ENCODE measurements at regions not wholly inside any gene's neighbourhood (a gene's known extent, or its start where the extent isn't known, plus 50 kb on each side); places are given as distances from the start of the nearest gene placed in this dataset.

DNA sequence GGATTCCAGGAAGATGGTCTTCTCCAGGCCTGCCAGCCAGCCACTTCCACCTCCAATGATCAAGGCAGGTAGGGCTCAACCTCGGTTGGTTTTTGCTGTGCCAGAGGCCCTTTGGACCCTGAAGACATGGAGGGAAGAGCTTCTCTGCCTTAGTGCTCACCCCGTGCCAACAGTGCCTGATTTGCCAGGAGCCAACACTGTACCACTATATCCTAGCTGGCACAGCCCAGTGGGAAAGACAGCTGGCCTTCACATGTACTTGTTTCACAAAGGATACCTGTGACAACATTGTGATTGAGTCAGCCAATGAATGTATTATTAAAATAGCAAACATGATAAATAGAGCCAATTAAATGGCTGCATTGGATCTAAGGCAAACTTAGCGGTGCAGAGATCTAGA is 51.9 kb upstream of the PRPS1 start:
- no peaks in the 10 kb centered on the region for H3K79me1 ChIP-seq (ENCODE audit: low read depth in 1 of 2, low read length in 2 of 2)
- H3K4me2 ChIP-seq (ENCODE audit: low read depth, low read length): no peak overlapping the region
- 0 out of 2 replicates have a peak overlapping the region, but pooled peaks have one; percentile 24 for H3K4ac ChIP-seq (ENCODE audit: low read depth, low read length)
- H3K18ac ChIP-seq (ENCODE audit: low read depth, low read length): peak overlapping the region; percentile 26; the same call in 1 of the 2 replicates
- no TSS peak for BruUV-seq (replicated peaks)
- intact Hi-C loops (cut with micrococcal nuclease): no loop called here
- H2BK5ac ChIP-seq (ENCODE audit: low read depth, low read length, poor library complexity, severe bottlenecking): no peak overlapping the region
- no peak overlapping the region; the same call in 1 of the 2 replicates for H4K5ac ChIP-seq (ENCODE audit: low read depth, low read length)
- TF ChIP-seq NFE2L2 (IDR thresholded peaks at IDR 0.05; ENCODE audit: low read depth, low read length): no peak
- H2BK15ac ChIP-seq (ENCODE audit: low read depth, low read length): no peak overlapping the region
- H3K23ac ChIP-seq (ENCODE audit: low read depth, low read length): no peak overlapping the region
- H3K36me3 ChIP-seq (ENCODE audit: control insufficient read depth, insufficient read depth, low read length): no peaks in the 10 kb centered on the region
- H3K27me3 ChIP-seq (ENCODE audit: control insufficient read depth, insufficient read depth, low read length): peaks cover 2% of the 10 kb centered on the region; the same call in 1 of the 2 replicates
- no peak overlapping the region for H3K4me3 ChIP-seq (ENCODE audit: insufficient read depth, low read depth, low read length)
- POLR2A ChIA-PET (ENCODE audit: unreplicated experiment): no interaction called here
- no peak overlapping the region; the same call in 1 of the 2 replicates for H3K14ac ChIP-seq (replicated peaks; ENCODE audit: low read depth, low read length)
- H4K8ac ChIP-seq (ENCODE audit: low read depth in 2 of 2, low read length in 2 of 2): 0 out of 4 replicates have a peak overlapping the region, but pooled peaks of 1 of the 2 experiments have one; percentile 18
- H2AK9ac ChIP-seq (replicated peaks; ENCODE audit: low read depth, low read length, poor library complexity): no peak overlapping the region
- ATAC-seq (ENCODE audit: low read depth): no peak
- in situ Hi-C loops (cut with MboI; ENCODE audit: low sequenced_read_pairs): no loop called here
- CTCF ChIA-PET: no interaction called here
- DNase-seq: no peak
- H4K20me1 ChIP-seq (ENCODE audit: insufficient read depth, low read length): peaks cover 3% of the 10 kb centered on the region; the same call in 1 of the 2 replicates
- peak overlapping the region; percentile 6 for H2BK120ac ChIP-seq (ENCODE audit: low read depth, low read length)
- no CpG with 5 or more reads among the region's 3 CpGs for WGBS, 2 experiments (ENCODE audit: extremely low coverage in 2 of 2, insufficient read length in 1 of 2)
- H4K91ac ChIP-seq (ENCODE audit: insufficient read depth, low read depth, low read length): no peak overlapping the region
- peaks cover 15% of the 10 kb centered on the region for H3K4me1 ChIP-seq (ENCODE audit: control insufficient read depth, insufficient read depth, low read length)
- peak overlapping the region; percentile 56; the same call in 1 of the 2 replicates for H2BK20ac ChIP-seq (ENCODE audit: low read depth, low read length)
- H3K9me3 ChIP-seq (ENCODE audit: control insufficient read depth, insufficient read depth, low read length): peaks cover 3% of the 10 kb centered on the region; the same call in 1 of the 2 replicates
- H3K9me1 ChIP-seq (ENCODE audit: insufficient read depth, low read length): peaks cover 6% of the 10 kb centered on the region
- no peak overlapping the region for H3K27ac ChIP-seq (ENCODE audit: insufficient read depth, low read length)
- H3K9ac ChIP-seq (ENCODE audit: low read depth, low read length): no peak overlapping the region
- no peak overlapping the region for H2AFZ ChIP-seq (replicated peaks; ENCODE audit: low read length, poor library complexity)
- dilution Hi-C loops (cut with HindIII; ENCODE audit: low sequenced_read_pairs, unreplicated experiment): no loop called here
- peak overlapping the region; percentile 36; the same call in 1 of the 2 replicates for H2AK5ac ChIP-seq (ENCODE audit: low read depth, low read length)
- no peak overlapping the region for H3K56ac ChIP-seq (ENCODE audit: extremely low read depth, insufficient read depth, low read length)
